ENCODE measurements at regions not wholly inside any gene's neighbourhood (a gene's known extent, or its start where the extent isn't known, plus 50 kb on each side); places are given as distances from the start of the nearest gene placed in this dataset.

DNA sequence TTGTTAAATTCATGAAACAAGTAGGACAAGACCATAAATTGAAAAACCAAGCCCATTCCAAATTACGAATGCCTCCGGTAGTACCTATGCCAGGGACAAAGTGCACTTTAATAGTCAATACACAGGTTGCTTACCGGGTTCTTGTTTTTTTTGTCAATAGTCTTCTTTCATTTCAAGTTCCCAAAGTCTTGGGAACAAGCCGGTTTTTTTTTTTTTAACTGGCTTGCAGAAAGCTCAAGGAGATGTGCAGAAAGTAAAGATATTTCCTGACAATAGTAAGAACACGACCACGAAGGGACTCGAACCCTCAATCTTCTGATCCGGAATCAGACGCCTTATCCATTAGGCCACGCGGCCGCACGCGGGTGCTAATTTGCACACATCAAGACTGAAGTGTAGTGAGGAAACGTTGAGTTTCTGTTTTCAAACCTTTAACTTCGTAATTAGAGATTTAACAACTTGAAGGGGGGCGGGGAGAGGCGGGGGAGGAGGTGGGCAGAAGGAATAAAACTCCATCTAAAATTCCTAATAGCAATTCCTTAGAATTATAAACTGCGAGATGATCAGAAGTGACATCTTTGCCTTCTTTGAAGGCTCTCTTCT lies 181.0 kb downstream of the TRIM27 start:
- no peak for TF ChIP-seq CTCF (IDR thresholded peaks at IDR 0.05; ENCODE audit: insufficient read depth, low read depth, low read length)
- TF ChIP-seq EZH2 (IDR thresholded peaks at IDR 0.05; ENCODE audit: insufficient read depth, low read length), result no peak
